ENCODE measurements at regions not wholly inside any gene's neighbourhood (a gene's known extent, or its start where the extent isn't known, plus 50 kb on each side); places are given as distances from the start of the nearest gene placed in this dataset.
"Not testable (repeated sequence)": the region's sequence is repeated elsewhere in the genome, so short reads cannot be mapped to it uniquely, and the experiment has no call there.

GRCh38 chr12:27864521-27864920 is 84.5 kb upstream of the MANSC4 start:
- Histone ChIP-seq H3K27me3 (ENCODE audit: control insufficient read depth, insufficient read depth, low read length) (no peaks in the 10 kb centered on the region), H3K9me3 (replicated peaks; ENCODE audit: control insufficient read depth, low read depth, low read length) (no peaks in the 10 kb centered on the region), H3K36me3 (ENCODE audit: control insufficient read depth, insufficient read depth, low read length) (no peaks in the 10 kb centered on the region), H3K27ac (ENCODE audit: low read length) (no peak overlapping the region), H3K4me1 (ENCODE audit: control insufficient read depth, insufficient read depth, low read length) (peaks cover 18% of the 10 kb centered on the region), H3K4me3 (ENCODE audit: low read length) (no peak overlapping the region)
- DNase-seq: no peak
- WGBS (ENCODE audit: insufficient coverage): 100% methylated on average over 1 of the region's 2 CpGs

GRCh38 chr12:27863839-27864238 is 83.8 kb upstream of the MANSC4 start:
- Histone ChIP-seq H3K4me3 (ENCODE audit: low read length) (no peak overlapping the region), H3K27me3 (ENCODE audit: control insufficient read depth, insufficient read depth, low read length) (no peaks in the 10 kb centered on the region), H3K27ac (ENCODE audit: low read length) (no peak overlapping the region), H3K36me3 (ENCODE audit: control insufficient read depth, insufficient read depth, low read length) (no peaks in the 10 kb centered on the region), H3K9me3 (replicated peaks; ENCODE audit: control insufficient read depth, low read depth, low read length) (no peaks in the 10 kb centered on the region), H3K4me1 (ENCODE audit: control insufficient read depth, insufficient read depth, low read length) (peaks cover 18% of the 10 kb centered on the region)
- 98% methylated on average over 4 of the region's 6 CpGs for WGBS (ENCODE audit: insufficient coverage)
- no peak for DNase-seq

GRCh38 chr12:27861428-27862167 is 81.6 kb upstream of the MANSC4 start:
- Histone ChIP-seq H3K9me3 (replicated peaks; ENCODE audit: control insufficient read depth, low read depth, low read length) (peaks cover 3% of the 10 kb centered on the region), H3K27me3 (ENCODE audit: control insufficient read depth, insufficient read depth, low read length) (no peaks in the 10 kb centered on the region), H3K27ac (ENCODE audit: low read length) (peak overlapping the region; percentile 76), H3K36me3 (ENCODE audit: control insufficient read depth, insufficient read depth, low read length) (no peaks in the 10 kb centered on the region), H3K4me1 (ENCODE audit: control insufficient read depth, insufficient read depth, low read length) (peaks cover 14% of the 10 kb centered on the region), H3K4me3 (ENCODE audit: low read length) (no peak overlapping the region)
- 16% methylated on average over 4 of the region's 8 CpGs for WGBS (ENCODE audit: insufficient coverage)
- peak; percentile 92 for DNase-seq

- no peak for DNase-seq
- Histone ChIP-seq H3K27me3 (ENCODE audit: control insufficient read depth, insufficient read depth, low read length) (no peaks in the 10 kb centered on the region), H3K9me3 (replicated peaks; ENCODE audit: control insufficient read depth, low read depth, low read length) (peaks cover 3% of the 10 kb centered on the region), H3K4me3 (ENCODE audit: low read length) (no peak overlapping the region), H3K27ac (ENCODE audit: low read length) (no peak overlapping the region), H3K36me3 (ENCODE audit: control insufficient read depth, insufficient read depth, low read length) (no peaks in the 10 kb centered on the region), H3K4me1 (ENCODE audit: control insufficient read depth, insufficient read depth, low read length) (peaks cover 13% of the 10 kb centered on the region)
- whole genome bisulfite sequencing (ENCODE audit: insufficient coverage): 58% methylated on average over 2 of the region's 4 CpGs
Measured at GRCh38 chr12:27859648-27860047, 79.6 kb upstream of the MANSC4 start.

- not testable (repeated sequence) for H3K36me3 ChIP-seq (ENCODE audit: control insufficient read depth, insufficient read depth, low read length); H3K27me3 ChIP-seq (ENCODE audit: control insufficient read depth, insufficient read depth, low read length); H3K4me1 ChIP-seq (ENCODE audit: control insufficient read depth, insufficient read depth, low read length); H3K4me3 ChIP-seq (ENCODE audit: low read length); DNase-seq; H3K9me3 ChIP-seq (replicated peaks; ENCODE audit: control insufficient read depth, low read depth, low read length); H3K27ac ChIP-seq (ENCODE audit: low read length)
Measured at GRCh38 chr12:27857006-27857405, 77.0 kb upstream of the MANSC4 start.

- Histone ChIP-seq H3K36me3 (ENCODE audit: control insufficient read depth, insufficient read depth, low read length) (no peaks in the 10 kb centered on the region), H3K4me3 (ENCODE audit: low read length) (no peak overlapping the region), H3K9me3 (replicated peaks; ENCODE audit: control insufficient read depth, low read depth, low read length) (peaks cover 4% of the 10 kb centered on the region), H3K27ac (ENCODE audit: low read length) (no peak overlapping the region), H3K4me1 (ENCODE audit: control insufficient read depth, insufficient read depth, low read length) (no peaks in the 10 kb centered on the region), H3K27me3 (ENCODE audit: control insufficient read depth, insufficient read depth, low read length) (no peaks in the 10 kb centered on the region)
- 75% methylated on average over 2 of the region's 3 CpGs for WGBS (ENCODE audit: insufficient coverage)
- DNase-seq: no peak
Measured at GRCh38 chr12:27852742-27853141, 72.7 kb upstream of the MANSC4 start.
